GM20000 (cell line): ENCODE measurements at regions not wholly inside any gene's neighbourhood (a gene's known extent, or its start where the extent isn't known, plus 50 kb on each side); places are given as distances from the start of the nearest gene placed in this dataset.

Experiments used
- DNase-seq: peaks from one replicate; pipeline ENCODE4 v3.0.0; 2012; ENCODE audit warnings: low spot score
- TF ChIP-seq, protein P1 (sequence below): IDR thresholded peaks from 2 replicates; pipeline ENCODE4 v1.5.1; 2012; ENCODE audit warnings: mild to moderate bottlenecking, control low read depth; ENCODE audit errors: extremely low read depth, missing control alignments

DNA sequence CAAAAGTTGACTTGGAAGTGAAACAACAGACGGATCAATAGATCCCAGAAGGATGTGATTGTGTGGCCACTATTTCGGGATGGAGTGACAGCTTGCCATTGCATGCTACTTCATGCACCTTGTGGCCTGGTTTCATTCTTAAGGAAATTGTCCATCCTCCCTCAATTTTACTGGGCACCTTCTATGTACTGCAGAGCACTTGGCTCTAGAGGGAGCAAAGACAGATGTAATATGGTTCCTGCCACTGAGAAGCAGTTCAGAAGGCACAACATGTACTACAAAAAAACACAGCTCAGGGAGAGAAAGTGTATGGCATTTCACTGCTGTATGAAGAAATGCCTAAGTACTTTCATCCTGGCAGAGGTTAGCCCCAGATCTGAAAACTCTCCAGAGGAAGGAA lies 91.9 kb downstream of the FOXA2 start:
- TF ChIP-seq, protein P1, sequence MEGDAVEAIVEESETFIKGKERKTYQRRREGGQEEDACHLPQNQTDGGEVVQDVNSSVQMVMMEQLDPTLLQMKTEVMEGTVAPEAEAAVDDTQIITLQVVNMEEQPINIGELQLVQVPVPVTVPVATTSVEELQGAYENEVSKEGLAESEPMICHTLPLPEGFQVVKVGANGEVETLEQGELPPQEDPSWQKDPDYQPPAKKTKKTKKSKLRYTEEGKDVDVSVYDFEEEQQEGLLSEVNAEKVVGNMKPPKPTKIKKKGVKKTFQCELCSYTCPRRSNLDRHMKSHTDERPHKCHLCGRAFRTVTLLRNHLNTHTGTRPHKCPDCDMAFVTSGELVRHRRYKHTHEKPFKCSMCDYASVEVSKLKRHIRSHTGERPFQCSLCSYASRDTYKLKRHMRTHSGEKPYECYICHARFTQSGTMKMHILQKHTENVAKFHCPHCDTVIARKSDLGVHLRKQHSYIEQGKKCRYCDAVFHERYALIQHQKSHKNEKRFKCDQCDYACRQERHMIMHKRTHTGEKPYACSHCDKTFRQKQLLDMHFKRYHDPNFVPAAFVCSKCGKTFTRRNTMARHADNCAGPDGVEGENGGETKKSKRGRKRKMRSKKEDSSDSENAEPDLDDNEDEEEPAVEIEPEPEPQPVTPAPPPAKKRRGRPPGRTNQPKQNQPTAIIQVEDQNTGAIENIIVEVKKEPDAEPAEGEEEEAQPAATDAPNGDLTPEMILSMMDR: no peak
- DNase-seq: no peak

DNA sequence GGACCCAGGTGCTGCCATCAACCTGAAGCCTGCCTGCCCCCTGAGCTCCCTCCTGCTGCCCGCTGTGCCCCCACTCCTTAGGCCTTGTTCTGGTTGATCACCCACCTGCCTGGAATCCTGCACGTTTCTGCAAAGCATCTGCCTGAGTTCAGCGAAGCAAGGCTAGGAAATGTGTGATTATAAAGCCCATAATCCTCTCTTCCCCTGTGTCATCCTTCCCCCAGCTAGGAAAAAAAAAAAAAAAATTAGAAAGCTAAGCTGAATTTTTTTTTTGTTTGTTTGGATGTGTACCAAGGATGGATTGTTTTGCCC lies 93.2 kb downstream of the FOXA2 start:
- no peak for DNase-seq
- TF ChIP-seq, protein P1: no peak

DNA sequence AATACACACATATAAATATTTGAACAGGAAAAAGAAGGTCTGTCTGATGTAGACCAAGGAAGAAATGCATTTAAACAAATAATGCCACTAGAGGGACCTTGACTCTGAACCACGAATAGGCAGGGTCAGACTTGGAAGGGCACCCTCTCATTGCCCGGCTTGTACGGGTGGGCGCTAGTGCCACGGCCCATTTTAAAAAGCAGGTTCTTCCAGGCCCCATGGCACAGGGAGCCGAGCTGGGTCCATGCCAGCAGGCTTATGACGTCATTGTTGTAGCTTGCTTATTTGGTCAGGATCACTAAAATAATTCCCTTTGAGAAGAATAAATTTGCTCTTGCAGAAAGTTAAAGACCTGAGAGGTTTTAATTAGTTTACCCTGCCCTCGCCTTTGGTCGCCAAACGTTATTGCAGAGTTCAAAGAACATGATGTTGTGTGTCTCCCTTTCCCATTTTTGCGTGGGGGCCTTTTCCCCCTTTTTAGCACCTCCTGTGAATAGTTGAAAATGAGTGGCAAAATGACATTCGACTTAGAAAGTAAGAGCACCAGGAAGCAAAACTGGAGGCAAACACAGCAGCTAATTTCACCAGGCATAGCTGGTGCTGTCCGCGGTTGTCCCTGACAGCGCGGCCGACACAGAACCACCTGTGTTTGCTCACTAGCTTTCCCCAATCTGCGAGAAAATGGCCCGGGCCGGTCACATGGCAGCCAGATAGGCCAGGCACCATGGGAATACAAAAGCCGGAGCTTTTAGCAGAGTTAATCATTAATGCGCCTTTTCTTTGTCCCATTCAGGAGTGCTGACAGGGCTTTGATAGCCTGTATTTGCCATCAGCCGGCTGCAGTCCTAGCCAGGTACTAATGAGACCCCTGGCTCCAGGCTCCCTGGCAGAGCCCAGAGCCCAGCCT lies 93.8 kb downstream of the FOXA2 start:
- TF ChIP-seq, protein P1: no peak

DNA sequence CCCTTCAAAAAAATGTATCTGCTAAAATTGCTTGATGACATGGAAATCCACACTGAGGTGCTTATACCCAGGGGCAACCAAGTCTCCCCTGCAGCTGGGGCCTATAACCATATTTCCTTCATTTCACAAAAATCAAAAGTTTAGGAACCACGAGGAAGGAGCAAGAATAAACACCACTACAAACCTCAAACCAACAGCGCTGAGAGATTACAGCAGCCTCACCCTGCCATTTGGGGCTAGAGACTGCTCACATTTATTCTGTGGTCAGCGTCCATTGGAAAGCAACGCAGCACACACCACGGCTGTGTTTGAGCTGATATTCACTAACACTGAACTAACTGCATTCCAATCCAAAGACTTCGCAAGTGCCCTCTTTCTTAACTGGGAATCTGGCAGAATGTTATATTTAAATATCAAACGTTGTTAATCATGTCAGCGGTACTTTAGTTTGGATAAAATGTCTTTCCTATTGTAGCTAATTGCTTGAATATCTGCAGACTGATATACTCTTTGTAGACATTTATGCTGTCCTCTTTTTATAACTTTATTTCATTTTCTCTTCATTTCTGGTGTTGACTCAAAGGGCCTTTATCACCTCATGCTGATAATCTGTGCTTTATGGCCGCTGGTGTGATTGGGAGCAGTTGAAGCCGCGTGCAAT lies 94.6 kb downstream of the FOXA2 start:
- no peak for DNase-seq
- TF ChIP-seq, protein P1: no peak

More for the DNA sequence above, 93.8 kb downstream of the FOXA2 start:
- DNase-seq: no peak

DNA sequence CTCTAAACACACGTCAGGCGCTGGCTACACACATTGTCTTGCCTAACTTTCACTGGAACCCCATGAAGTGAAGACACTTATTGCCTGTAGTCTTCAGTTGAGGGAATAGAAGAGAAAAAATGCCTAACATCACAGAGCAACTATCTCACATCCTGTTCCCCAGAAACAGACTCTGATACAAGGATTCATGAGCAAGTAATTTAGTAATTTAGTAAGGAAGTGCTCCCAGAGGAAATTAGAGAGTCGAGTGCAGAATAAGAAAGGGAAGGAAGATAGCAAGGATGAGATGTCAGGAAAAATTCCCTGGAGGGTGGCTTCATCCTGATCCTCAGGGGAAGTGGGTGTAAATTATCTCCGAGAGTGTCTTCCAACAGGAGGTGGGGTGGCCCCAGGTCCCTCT lies 104.0 kb downstream of the FOXA2 start:
- DNase-seq: no peak
- TF ChIP-seq, protein P1: no peak

DNA sequence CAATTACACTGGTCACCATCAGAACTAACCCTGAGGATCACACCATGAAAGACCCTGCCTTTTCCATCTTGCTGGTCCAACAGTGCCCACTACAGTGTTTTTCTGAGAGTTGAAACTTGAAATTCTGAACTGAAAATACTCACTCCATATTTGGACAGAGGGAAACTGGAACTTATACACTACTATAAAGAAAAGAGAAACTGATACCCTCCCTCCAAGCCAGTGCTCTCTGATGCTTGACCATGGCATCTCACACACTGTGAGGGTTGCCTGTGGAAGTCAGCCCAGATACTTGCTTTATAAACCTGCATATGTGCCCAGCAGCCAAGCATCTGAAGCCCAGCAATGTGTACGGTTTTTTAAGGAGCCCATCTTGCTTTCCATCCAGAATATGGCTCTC lies 108.7 kb downstream of the FOXA2 start:
- DNase-seq: peak; percentile 6
- TF ChIP-seq, protein P1: no peak

DNA sequence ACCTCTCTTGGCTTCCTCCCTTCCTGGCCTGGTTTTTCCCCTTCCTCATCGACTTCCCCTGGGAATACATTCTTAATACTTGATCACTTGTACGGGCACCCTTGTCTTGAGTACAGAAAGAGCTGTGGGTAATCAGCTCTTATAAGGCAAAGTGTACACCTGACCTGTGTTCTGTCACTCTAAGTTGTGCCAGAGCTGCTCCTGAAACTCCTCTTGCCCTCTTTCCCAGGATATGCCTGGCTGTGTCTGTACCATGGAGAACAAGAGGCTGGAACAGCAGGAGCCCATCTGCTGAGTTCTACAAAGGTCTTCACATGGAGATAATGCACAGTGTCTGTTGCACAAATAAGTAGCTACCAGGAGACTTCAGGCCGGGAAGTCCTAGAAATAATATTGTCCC lies 110.1 kb downstream of the FOXA2 start:
- TF ChIP-seq, protein P1: no peak
- DNase-seq: no peak
